AG04449 (cell line): ENCODE measurements at regions not wholly inside any gene's neighbourhood (a gene's known extent, or its start where the extent isn't known, plus 50 kb on each side); places are given as distances from the start of the nearest gene placed in this dataset.

ENCODE experiments used
- CTCF ChIA-PET: fragments of 350-600 bp; formaldehyde crosslinking; extraction: SDS; loops from one replicate; lab custom pipeline; 2021; ENCODE audit warnings: antibody characterized with exemption; lab: Yijun Ruan, JAX
- POLR2A ChIA-PET: fragments of 400-600, 350-600 bp; formaldehyde crosslinking; extraction: SDS; loops from one replicate; lab custom pipeline; 2020; ENCODE audit warnings: antibody characterized with exemption, inconsistent platforms; lab: Yijun Ruan, JAX
- DNase-seq: peaks from one replicate; pipeline ENCODE4 v3.0.0-alpha.2; 2010; ENCODE audit warnings: low read depth, low spot score
- H3K4me3 ChIP-seq: 2 replicates; pipeline ENCODE4 v1.5.1; 2011; ENCODE audit warnings: low read depth, mild to moderate bottlenecking, control low read depth, low read length
- CTCF ChIP-seq: IDR thresholded peaks from one replicate; pipeline ENCODE4 v1.5.1; 2011; ENCODE audit warnings: mild to moderate bottlenecking, moderate library complexity, low read length, control low read depth, inconsistent platforms; ENCODE audit not compliant: insufficient read depth; ENCODE audit errors: missing control alignments

- ChIA-PET POLR2A (no interaction called here), CTCF (no interaction called here)
- no peak overlapping the region for H3K4me3 ChIP-seq
- TF ChIP-seq CTCF = no peak
- no peak for DNase-seq
These were observed 73.8 kb downstream of the SLITRK6 start for GRCh38 chr13:85725433-85725832.

DNA sequence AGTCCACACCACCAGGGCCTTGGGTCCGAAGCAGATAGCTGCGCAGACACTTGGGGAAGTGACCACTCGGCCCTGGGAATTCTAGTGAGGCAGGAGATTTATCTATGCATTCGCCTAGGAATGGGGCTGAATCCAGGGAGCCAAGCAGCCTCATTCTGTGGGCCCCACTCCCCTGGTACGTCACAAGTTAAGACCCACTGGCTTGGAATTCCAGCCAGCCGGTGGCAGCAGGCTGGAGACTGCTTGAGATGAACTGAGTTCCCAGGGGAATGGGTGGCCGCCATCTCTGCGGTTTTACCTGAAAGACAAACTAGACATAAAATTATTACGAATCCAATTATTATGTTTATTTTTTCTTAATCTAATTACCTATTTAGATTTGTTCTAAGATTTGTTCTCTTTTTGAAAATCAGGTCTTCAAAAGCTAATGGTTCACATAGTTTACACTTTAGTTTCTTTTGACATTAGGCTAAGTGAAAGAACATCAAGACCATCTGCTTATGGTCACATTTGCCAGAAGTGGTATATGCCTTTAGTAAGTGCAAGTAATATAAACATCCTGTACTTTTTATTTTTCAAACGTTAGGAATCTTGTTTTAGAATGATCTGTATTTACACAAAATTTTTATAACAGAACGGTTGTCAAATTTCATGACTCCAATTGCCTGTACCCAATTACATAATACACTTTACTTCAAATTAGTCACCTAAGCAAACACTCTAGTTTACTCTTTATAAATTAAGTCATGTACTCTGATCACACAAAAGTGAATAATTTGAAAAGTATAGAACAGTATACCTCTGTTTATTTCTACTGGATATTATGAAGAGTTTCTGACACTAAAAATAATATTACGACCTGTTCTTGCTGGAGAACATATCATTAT, 74.4 kb downstream of the SLITRK6 start:
- POLR2A ChIA-PET = no interaction called here
- H3K4me3 ChIP-seq = no peak overlapping the region
- CTCF ChIA-PET = no interaction called here
- no peak for TF ChIP-seq CTCF
- no peak for DNase-seq

DNA sequence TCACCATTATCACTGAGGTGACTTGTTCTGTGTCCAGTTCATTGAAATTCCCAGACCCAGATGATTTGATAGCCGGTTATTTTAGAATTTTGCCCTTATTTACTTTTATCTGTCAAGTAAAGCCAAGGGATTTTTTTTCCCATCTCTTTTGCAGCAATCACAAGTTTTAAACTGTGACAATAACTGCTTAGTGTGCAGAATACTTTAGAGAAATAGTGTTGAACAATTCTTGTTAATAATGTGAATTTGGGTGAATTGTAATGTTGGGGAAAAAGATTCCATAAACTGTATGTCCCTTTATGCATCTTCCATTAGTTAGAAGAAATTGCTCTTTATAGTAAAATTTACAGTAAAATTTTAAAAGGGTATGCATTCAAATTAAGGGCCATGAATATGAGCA, 79.5 kb downstream of the SLITRK6 start:
- CTCF ChIA-PET = no interaction called here
- POLR2A ChIA-PET = no interaction called here
- no peak for TF ChIP-seq CTCF
- H3K4me3 ChIP-seq = no peak overlapping the region
- no peak for DNase-seq

GRCh38 chr13:85717921-85718320, 81.3 kb downstream of the SLITRK6 start:
- POLR2A ChIA-PET = no interaction called here

DNA sequence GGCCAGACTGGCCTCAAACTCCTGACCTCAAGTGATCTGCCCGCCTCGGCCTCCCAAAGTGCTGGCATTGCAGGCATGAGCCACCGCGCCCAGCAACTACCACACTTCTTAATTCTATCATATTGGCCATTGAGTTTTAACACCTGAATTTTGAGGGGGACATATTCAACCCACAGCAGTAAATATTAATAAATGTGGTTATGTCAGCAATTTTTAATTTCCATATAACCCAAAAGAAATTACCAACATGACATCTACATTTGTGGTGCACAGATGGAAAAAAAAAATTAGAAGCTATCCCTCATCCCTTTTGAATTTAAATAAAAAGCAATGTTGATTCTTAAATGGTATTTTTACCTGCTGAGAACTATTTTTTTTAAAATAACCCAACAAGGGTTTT, 88.7 kb downstream of the SLITRK6 start:
- no peak overlapping the region for H3K4me3 ChIP-seq
- ChIA-PET POLR2A (no interaction called here), CTCF (no interaction called here)
- DNase-seq = no peak
- TF ChIP-seq CTCF = no peak

More at GRCh38 chr13:85717921-85718320, 81.3 kb downstream of the SLITRK6 start:
- CTCF ChIA-PET = no interaction called here
- no peak for TF ChIP-seq CTCF
- H3K4me3 ChIP-seq = no peak overlapping the region
- no peak for DNase-seq

- H3K4me3 ChIP-seq = no peak overlapping the region
- ChIA-PET CTCF (no interaction called here), POLR2A (no interaction called here)
- no peak for TF ChIP-seq CTCF
- DNase-seq = no peak
These were observed 89.5 kb downstream of the SLITRK6 start for GRCh38 chr13:85709721-85710120.
